CD8-positive, alpha-beta memory T cell (primary cell): ENCODE measurements at regions not wholly inside any gene's neighbourhood (a gene's known extent, or its start where the extent isn't known, plus 50 kb on each side); places are given as distances from the start of the nearest gene placed in this dataset.

ENCODE experiments used
- CTCF ChIA-PET: fragments of 350-600 bp; sonication (Branson Sonifier 250); formaldehyde crosslinking; loops from one replicate; lab custom pipeline; 2021; ENCODE audit warnings: antibody characterized with exemption; lab: Charles Lee
- POLR2A ChIA-PET: fragments of 350-600 bp; sonication (Branson Sonifier 250); formaldehyde crosslinking; loops from one replicate; lab custom pipeline; 2021; ENCODE audit warnings: antibody characterized with exemption; lab: Charles Lee
- DNase-seq, 5 donors: peaks; one replicate each; pipeline versions ENCODE4 v3.0.0 to v3.0.0-alpha.2; 2020 to 2022; ENCODE audit warnings: mixed read lengths in 1 of 5
- H3K27ac ChIP-seq: one replicate; pipeline ENCODE4 v1.7.0; 2013; ENCODE audit warnings: low read depth, mild to moderate bottlenecking, low read length, moderate library complexity
- H3K27me3 ChIP-seq: 2 replicates; pipeline ENCODE4 v1.7.0; 2013; ENCODE audit warnings: low read length, mild to moderate bottlenecking; ENCODE audit not compliant: insufficient read depth, poor library complexity, severe bottlenecking
- H3K36me3 ChIP-seq: 2 replicates; pipeline ENCODE4 v1.7.0; 2013; ENCODE audit warnings: mild to moderate bottlenecking, low read length, moderate library complexity; ENCODE audit not compliant: insufficient read depth
- H3K4me1 ChIP-seq: 2 replicates; pipeline ENCODE4 v1.7.0; 2013; ENCODE audit warnings: mild to moderate bottlenecking, low read length, moderate library complexity; ENCODE audit not compliant: insufficient read depth
- H3K4me3 ChIP-seq: 2 replicates; pipeline ENCODE4 v1.7.0; 2013; ENCODE audit warnings: mild to moderate bottlenecking, low read length
- H3K9me3 ChIP-seq: 2 replicates; pipeline ENCODE4 v1.7.0; 2013; ENCODE audit warnings: mild to moderate bottlenecking, low read length
- H3K27ac Mint-ChIP-seq, 8 donors: one replicate each; pipeline ENCODE4 v1.8.0; 2020 to 2021; ENCODE audit warnings: mixed read lengths in 8 of 8, mild to moderate bottlenecking in 6 of 8, inconsistent platforms in 3 of 8, moderate library complexity in 3 of 8
- H3K27me3 Mint-ChIP-seq, 2 donors: one replicate each; pipeline ENCODE4 v1.8.0; 2020 to 2021; ENCODE audit warnings: mixed read lengths in 2 of 2, mild to moderate bottlenecking in 1 of 2, moderate library complexity in 1 of 2
- H3K36me3 Mint-ChIP-seq, 3 donors: one replicate each; pipeline ENCODE4 v1.8.0; 2020 to 2021; ENCODE audit warnings: mixed read lengths in 3 of 3, inconsistent platforms in 1 of 3, mild to moderate bottlenecking in 1 of 3
- H3K4me1 Mint-ChIP-seq, 3 donors: one replicate each; pipeline ENCODE4 v1.8.0; 2020 to 2021; ENCODE audit warnings: mixed read lengths in 3 of 3, inconsistent platforms in 1 of 3, mild to moderate bottlenecking in 1 of 3
- H3K4me3 Mint-ChIP-seq, 7 donors: one replicate each; pipeline ENCODE4 v1.8.0; 2020 to 2021; ENCODE audit warnings: mixed read lengths in 7 of 7, mild to moderate bottlenecking in 6 of 7, moderate library complexity in 4 of 7, inconsistent platforms in 2 of 7
- H3K9me3 Mint-ChIP-seq, 5 donors: one replicate each; pipeline ENCODE4 v1.8.0; 2020 to 2022; ENCODE audit warnings: mixed read lengths in 5 of 5, mild to moderate bottlenecking in 3 of 5, moderate library complexity in 2 of 5, inconsistent platforms in 1 of 5

DNA sequence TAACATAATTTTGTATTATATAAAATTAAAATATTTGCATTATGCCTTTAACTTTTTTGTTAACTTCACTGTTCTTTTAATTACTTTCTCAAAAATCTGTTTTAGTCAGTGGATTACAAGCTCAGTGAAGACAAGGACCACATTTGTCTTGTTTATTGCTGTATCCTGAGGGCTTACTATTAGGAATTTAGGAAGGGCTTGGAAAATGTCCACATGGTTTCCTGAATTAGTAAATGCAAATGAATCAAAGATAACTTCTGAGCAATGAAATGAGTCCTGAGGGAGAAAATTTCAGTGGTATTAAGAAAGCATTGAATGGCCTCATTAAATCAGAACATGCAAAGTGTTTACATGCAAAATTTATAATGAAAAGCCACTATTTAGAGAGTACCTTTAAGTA is 1293.2 kb upstream of the GOT2 start:
- CTCF ChIA-PET, result no interaction called here
- Histone ChIP-seq H3K9me3 (no peaks in the 10 kb centered on the region), H3K27ac (no peak overlapping the region), H3K27me3 (no peaks in the 10 kb centered on the region), H3K4me1 (no peaks in the 10 kb centered on the region), H3K36me3 (no peaks in the 10 kb centered on the region), H3K4me3 (no peak overlapping the region)
- no peak overlapping the region for H3K27ac Mint-ChIP-seq
- POLR2A ChIA-PET, result no interaction called here
- H3K9me3 Mint-ChIP-seq, result peaks cover 3 to 32% (median 14%) of the 10 kb centered on the region in 5 donors
- no peak overlapping the region for H3K4me3 Mint-ChIP-seq
- H3K36me3 Mint-ChIP-seq, result no peaks in the 10 kb centered on the region
- peaks cover 0 to 2% of the 10 kb centered on the region in 2 donors for H3K27me3 Mint-ChIP-seq
- no peaks in the 10 kb centered on the region for H3K4me1 Mint-ChIP-seq
- no peak for DNase-seq

DNA sequence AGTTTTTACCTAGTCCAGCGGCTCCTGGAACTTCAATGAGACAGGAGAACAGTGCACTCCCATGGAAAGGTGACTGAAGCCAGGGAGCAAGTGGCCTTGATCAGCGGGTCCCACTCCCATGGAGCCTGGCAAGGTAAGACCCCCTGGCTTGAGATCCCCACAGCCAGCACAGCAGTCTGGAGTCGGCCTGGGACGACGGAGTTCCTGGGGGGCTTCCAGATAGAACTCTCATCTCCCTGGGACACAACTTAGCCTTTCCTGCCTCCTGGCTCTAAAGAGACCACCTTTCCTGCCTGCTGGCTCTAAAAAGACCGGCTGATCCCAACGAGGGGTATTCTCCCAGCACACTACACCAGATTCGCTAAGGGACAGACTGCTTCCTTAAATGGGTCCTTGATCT is 1279.0 kb upstream of the GOT2 start:
- Mint-ChIP-seq H3K4me1 (no peaks in the 10 kb centered on the region), H3K27me3 (no peaks in the 10 kb centered on the region), H3K9me3 (peaks cover 29 to 48% (median 37%) of the 10 kb centered on the region in 5 donors), H3K36me3 (no peaks in the 10 kb centered on the region), H3K4me3 (no peak overlapping the region), H3K27ac (no peak overlapping the region)
- no peaks in the 10 kb centered on the region for H3K36me3 ChIP-seq
- no peak overlapping the region for H3K27ac ChIP-seq
- peaks cover 2% of the 10 kb centered on the region for H3K9me3 ChIP-seq
- POLR2A ChIA-PET, result no interaction called here
- DNase-seq, result no peak
- H3K4me1 ChIP-seq, result no peaks in the 10 kb centered on the region
- no peaks in the 10 kb centered on the region for H3K27me3 ChIP-seq
- CTCF ChIA-PET, result no interaction called here
- no peak overlapping the region for H3K4me3 ChIP-seq

DNA sequence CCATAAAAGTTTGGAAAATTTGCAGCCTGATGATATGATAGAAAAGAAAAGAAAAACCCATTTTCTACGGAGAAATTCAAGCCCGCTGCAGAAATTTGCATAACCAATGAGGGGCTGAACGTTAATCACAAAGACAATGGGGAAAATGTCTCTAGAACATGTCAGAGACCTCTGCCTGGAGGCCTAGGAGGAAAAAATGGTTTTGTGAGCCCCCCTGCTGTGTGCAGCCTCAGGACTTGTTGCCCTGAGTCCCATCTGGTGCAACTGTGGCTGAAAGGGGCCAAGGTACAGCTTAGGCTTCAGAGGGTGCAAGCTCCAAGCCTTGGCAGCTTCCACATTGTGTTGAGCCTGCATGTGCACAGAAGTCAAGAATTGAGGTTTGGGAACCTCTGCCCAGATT is 1267.4 kb upstream of the GOT2 start:
- ChIA-PET POLR2A (no interaction called here), CTCF (no interaction called here)
- Histone ChIP-seq H3K27me3 (no peaks in the 10 kb centered on the region), H3K4me1 (no peaks in the 10 kb centered on the region), H3K27ac (no peak overlapping the region), H3K36me3 (no peaks in the 10 kb centered on the region), H3K9me3 (no peaks in the 10 kb centered on the region), H3K4me3 (no peak overlapping the region)
- Mint-ChIP-seq H3K27ac (no peak overlapping the region), H3K36me3 (no peaks in the 10 kb centered on the region), H3K4me1 (no peaks in the 10 kb centered on the region), H3K27me3 (no peaks in the 10 kb centered on the region), H3K9me3 (peaks cover 19 to 39% (median 23%) of the 10 kb centered on the region in 5 donors), H3K4me3 (no peak overlapping the region)
- DNase-seq, result no peak

DNA sequence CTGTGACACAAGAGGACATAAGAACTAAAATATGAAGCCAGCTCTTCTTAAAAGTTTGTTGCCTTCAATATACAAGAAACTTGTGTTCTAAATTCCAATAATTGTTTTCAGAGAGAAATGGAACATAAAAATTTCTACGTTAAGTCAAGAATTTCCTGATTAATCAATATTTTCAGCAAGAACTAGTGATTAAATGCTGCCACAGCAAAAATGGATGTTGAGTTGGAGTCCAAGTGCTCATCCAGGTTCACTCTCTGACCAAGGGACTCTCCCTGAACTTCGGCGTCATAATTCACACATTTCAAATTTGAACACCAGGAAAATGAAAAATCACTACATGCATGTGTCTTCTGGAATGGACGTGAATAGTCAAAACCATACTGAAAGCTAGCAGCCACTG is 1263.6 kb upstream of the GOT2 start:
- Histone ChIP-seq H3K4me3 (no peak overlapping the region), H3K9me3 (no peaks in the 10 kb centered on the region), H3K27ac (no peak overlapping the region), H3K36me3 (no peaks in the 10 kb centered on the region), H3K4me1 (no peaks in the 10 kb centered on the region), H3K27me3 (no peaks in the 10 kb centered on the region)
- no peaks in the 10 kb centered on the region for H3K27me3 Mint-ChIP-seq
- ChIA-PET CTCF (no interaction called here), POLR2A (no interaction called here)
- no peaks in the 10 kb centered on the region for H3K36me3 Mint-ChIP-seq
- H3K4me1 Mint-ChIP-seq, result no peaks in the 10 kb centered on the region
- H3K9me3 Mint-ChIP-seq, result peaks cover 21 to 45% (median 29%) of the 10 kb centered on the region in 5 donors
- H3K27ac Mint-ChIP-seq, result no peak overlapping the region
- no peak for DNase-seq
- no peak overlapping the region for H3K4me3 Mint-ChIP-seq

DNA sequence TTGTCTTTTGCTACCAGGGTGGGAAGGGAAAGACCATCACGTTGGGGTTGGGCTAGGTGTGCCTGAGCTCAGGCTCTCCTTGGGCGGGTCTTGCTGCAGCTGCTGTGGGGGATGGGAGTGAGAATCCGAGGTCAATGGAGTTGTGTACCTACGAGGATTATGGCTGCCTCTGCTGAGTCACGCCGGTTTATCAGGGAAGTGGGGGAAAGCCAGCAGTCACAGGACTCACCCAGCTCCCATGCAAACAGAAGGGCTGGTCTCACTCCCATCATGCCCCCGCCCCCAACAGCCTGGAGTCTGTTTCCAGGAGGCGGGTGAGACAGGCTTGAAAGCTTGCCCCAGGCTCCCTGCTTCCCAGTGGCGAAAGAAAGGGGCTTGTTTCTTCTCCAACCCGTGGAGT is 1259.0 kb upstream of the GOT2 start:
- Mint-ChIP-seq H3K4me1 (no peaks in the 10 kb centered on the region), H3K27me3 (no peaks in the 10 kb centered on the region), H3K36me3 (no peaks in the 10 kb centered on the region), H3K27ac (no peak overlapping the region), H3K9me3 (peaks cover 22 to 44% (median 33%) of the 10 kb centered on the region in 5 donors), H3K4me3 (no peak overlapping the region)
- no peak overlapping the region for H3K27ac ChIP-seq
- DNase-seq, result no peak
- no peaks in the 10 kb centered on the region for H3K36me3 ChIP-seq
- ChIA-PET CTCF (no interaction called here), POLR2A (no interaction called here)
- H3K4me1 ChIP-seq, result no peaks in the 10 kb centered on the region
- H3K27me3 ChIP-seq, result no peaks in the 10 kb centered on the region
- no peak overlapping the region for H3K4me3 ChIP-seq
- H3K9me3 ChIP-seq, result no peaks in the 10 kb centered on the region

DNA sequence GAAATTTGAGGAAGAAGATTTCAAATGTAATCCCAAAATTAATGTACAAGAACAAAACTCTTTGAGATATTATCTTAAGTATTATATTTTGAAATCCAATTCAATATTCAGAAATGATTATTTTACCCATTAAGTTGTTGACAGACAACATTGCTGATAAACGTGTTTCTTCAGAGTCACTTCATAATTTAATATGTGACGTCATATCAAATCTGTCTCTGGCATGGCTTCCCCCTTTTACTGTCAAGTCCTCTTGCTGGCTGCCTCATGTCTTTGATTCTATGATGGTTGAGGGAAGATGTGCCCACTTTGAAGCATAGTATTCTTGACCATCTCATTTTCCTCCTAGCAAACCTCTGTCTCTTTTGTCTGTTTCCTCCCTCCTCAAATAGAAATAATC is 1257.1 kb upstream of the GOT2 start:
- Mint-ChIP-seq H3K27ac (no peak overlapping the region), H3K27me3 (no peaks in the 10 kb centered on the region)
- no peaks in the 10 kb centered on the region for H3K9me3 ChIP-seq

DNA sequence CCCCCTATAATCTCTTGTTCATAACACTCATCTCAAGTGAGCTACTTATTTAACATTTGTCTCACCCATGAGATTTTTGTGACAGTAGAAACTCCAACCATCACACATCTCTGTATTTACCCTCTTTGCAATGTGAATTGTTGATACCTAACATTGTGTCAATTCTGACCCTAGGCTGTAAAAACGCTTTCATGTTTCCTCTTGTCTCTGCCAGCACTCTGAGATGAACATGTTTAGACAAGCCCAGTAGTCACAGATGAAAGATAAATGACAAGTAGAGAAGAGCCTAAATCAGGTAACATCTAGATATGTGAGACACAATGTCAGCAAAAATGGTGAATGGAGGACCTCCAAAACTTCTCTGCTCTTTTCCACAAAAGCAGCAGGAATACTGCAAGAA is 1254.5 kb upstream of the GOT2 start:
- no peak overlapping the region for H3K27ac ChIP-seq
- no peaks in the 10 kb centered on the region for H3K9me3 ChIP-seq
- Mint-ChIP-seq H3K36me3 (no peaks in the 10 kb centered on the region), H3K27me3 (no peaks in the 10 kb centered on the region), H3K9me3 (peaks cover 20 to 59% (median 27%) of the 10 kb centered on the region in 5 donors), H3K4me1 (no peaks in the 10 kb centered on the region), H3K27ac (no peak overlapping the region), H3K4me3 (no peak overlapping the region)
- DNase-seq, result no peak
- no peak overlapping the region for H3K4me3 ChIP-seq
- no peaks in the 10 kb centered on the region for H3K4me1 ChIP-seq
- no peaks in the 10 kb centered on the region for H3K36me3 ChIP-seq
- ChIA-PET POLR2A (no interaction called here), CTCF (no interaction called here)
- H3K27me3 ChIP-seq, result no peaks in the 10 kb centered on the region

More for the DNA sequence above, 1257.1 kb upstream of the GOT2 start:
- POLR2A ChIA-PET, result no interaction called here
- no peaks in the 10 kb centered on the region for H3K36me3 ChIP-seq
- Mint-ChIP-seq H3K4me3 (no peak overlapping the region), H3K9me3 (peaks cover 24 to 46% (median 32%) of the 10 kb centered on the region in 5 donors), H3K4me1 (no peaks in the 10 kb centered on the region), H3K36me3 (no peaks in the 10 kb centered on the region)
- H3K27ac ChIP-seq, result no peak overlapping the region
- DNase-seq, result no peak
- no peaks in the 10 kb centered on the region for H3K27me3 ChIP-seq
- no peaks in the 10 kb centered on the region for H3K4me1 ChIP-seq
- CTCF ChIA-PET, result no interaction called here
- no peak overlapping the region for H3K4me3 ChIP-seq

DNA sequence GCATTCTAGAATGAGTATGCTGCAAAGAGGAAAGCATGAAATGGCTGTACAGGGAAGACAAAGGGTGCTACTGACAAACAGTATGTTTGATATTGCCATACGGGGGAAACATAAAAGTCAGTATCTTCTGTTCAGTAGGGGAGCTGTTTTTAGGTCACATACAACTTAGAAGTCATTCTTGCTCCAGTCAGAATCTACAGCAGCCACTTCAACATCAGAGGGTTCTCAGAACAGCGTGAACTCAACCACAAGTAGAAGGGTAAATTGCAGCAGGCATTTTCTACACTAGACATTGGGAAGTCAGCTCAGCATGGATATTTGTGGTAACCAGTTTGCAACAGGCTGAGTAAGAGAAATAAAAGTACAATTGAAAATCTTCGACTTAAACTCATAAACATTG is 1241.8 kb upstream of the GOT2 start:
- CTCF ChIA-PET, result no interaction called here
- DNase-seq, result no peak
- Mint-ChIP-seq H3K4me1 (no peaks in the 10 kb centered on the region), H3K4me3 (no peak overlapping the region), H3K27me3 (no peaks in the 10 kb centered on the region), H3K9me3 (peaks cover 9 to 19% (median 18%) of the 10 kb centered on the region in 5 donors), H3K36me3 (no peaks in the 10 kb centered on the region), H3K27ac (no peak overlapping the region)
- Histone ChIP-seq H3K27me3 (no peaks in the 10 kb centered on the region), H3K4me3 (no peak overlapping the region), H3K27ac (no peak overlapping the region), H3K9me3 (no peaks in the 10 kb centered on the region), H3K36me3 (no peaks in the 10 kb centered on the region), H3K4me1 (no peaks in the 10 kb centered on the region)
- POLR2A ChIA-PET, result no interaction called here

DNA sequence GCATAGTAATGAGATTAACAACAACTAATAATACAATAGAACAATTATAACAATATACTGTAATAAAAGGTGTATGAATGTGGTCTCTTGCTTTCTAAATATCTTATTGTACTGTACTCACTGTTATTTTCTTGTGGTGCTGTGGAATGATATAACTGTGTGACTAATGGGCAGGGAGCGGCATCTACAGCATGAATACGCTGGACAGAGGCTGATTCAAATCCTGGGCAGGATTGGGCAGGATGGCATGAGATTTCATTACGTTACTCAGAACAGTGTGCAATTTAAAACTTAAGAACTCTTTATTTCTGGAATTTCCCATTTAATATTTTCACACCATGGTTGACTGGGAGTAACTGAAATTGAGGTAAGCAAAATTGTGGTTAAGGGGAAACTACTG is 1239.8 kb upstream of the GOT2 start:
- Mint-ChIP-seq H3K27ac (no peak overlapping the region), H3K4me1 (no peaks in the 10 kb centered on the region), H3K4me3 (no peak overlapping the region), H3K27me3 (no peaks in the 10 kb centered on the region), H3K36me3 (no peaks in the 10 kb centered on the region), H3K9me3 (peaks cover 16 to 27% (median 24%) of the 10 kb centered on the region in 5 donors)
- Histone ChIP-seq H3K9me3 (no peaks in the 10 kb centered on the region), H3K4me1 (no peaks in the 10 kb centered on the region), H3K4me3 (no peak overlapping the region), H3K27ac (no peak overlapping the region), H3K36me3 (no peaks in the 10 kb centered on the region), H3K27me3 (no peaks in the 10 kb centered on the region)
- ChIA-PET POLR2A (no interaction called here), CTCF (no interaction called here)
- DNase-seq, result no peak
